KMS-11 (cell line): ENCODE measurements at regions not wholly inside any gene's neighbourhood (a gene's known extent, or its start where the extent isn't known, plus 50 kb on each side); places are given as distances from the start of the nearest gene placed in this dataset.
"Not testable (repeated sequence)": the region's sequence is repeated elsewhere in the genome, so short reads cannot be mapped to it uniquely, and the experiment has no call there.

ENCODE experiments used
- H2AFZ ChIP-seq: fragments of 200-600 bp; sonication (generic); 2 replicates; pipeline ENCODE4 v1.6.1; 2016; ENCODE audit warnings: antibody characterized with exemption, mixed run types, low read depth
- H3K27ac ChIP-seq: fragments of 200-600 bp; sonication (generic); 2 replicates; pipeline ENCODE4 v1.6.1; 2016; ENCODE audit warnings: mild to moderate bottlenecking, mixed run types
- H3K27me3 ChIP-seq: fragments of 200-600 bp; sonication (generic); 2 replicates; pipeline ENCODE4 v1.6.1; 2017; ENCODE audit warnings: mild to moderate bottlenecking, low read depth, mixed run types, moderate library complexity; ENCODE audit not compliant: insufficient read depth
- H3K36me3 ChIP-seq: fragments of 200-600 bp; sonication (generic); 2 replicates; pipeline ENCODE4 v1.6.1; 2017; ENCODE audit warnings: mild to moderate bottlenecking, mixed run types; ENCODE audit not compliant: insufficient read depth
- H3K4me1 ChIP-seq: fragments of 200-600 bp; sonication (generic); 2 replicates; pipeline ENCODE4 v1.6.1; 2016; ENCODE audit warnings: mild to moderate bottlenecking, low read depth, mixed run types; ENCODE audit not compliant: poor library complexity, severe bottlenecking
- H3K4me2 ChIP-seq: fragments of 200-600 bp; sonication (generic); 2 replicates; pipeline ENCODE4 v1.7.0; 2016; ENCODE audit warnings: mild to moderate bottlenecking, mixed run types
- H3K4me3 ChIP-seq: fragments of 200-600 bp; sonication (generic); IDR thresholded peaks from 2 replicates; pipeline ENCODE4 v1.6.1; 2017; ENCODE audit warnings: low read depth, low read length, mixed read lengths; ENCODE audit not compliant: insufficient read depth
- H3K79me2 ChIP-seq: fragments of 200-600 bp; sonication (generic); 2 replicates; pipeline ENCODE4 v1.6.1; 2016; ENCODE audit warnings: low read depth, mixed run types; ENCODE audit not compliant: insufficient read depth
- H3K9ac ChIP-seq: fragments of 200-600 bp; sonication (generic); 2 replicates; pipeline ENCODE4 v1.6.1; 2016; ENCODE audit warnings: mild to moderate bottlenecking, mixed run types
- H4K20me1 ChIP-seq: fragments of 200-600 bp; sonication (generic); 2 replicates; pipeline ENCODE4 v1.6.1; 2016; ENCODE audit warnings: mild to moderate bottlenecking, mixed run types; ENCODE audit not compliant: insufficient read depth
- TF ChIP-seq, protein P1 (sequence below): fragments of 200-600 bp; sonication (generic); conservative IDR thresholded peaks from 2 replicates; pipeline ENCODE4 v1.6.1; 2017; ENCODE audit warnings: low read depth, mild to moderate bottlenecking, antibody characterized with exemption, low read length, moderate library complexity, mixed read lengths

DNA sequence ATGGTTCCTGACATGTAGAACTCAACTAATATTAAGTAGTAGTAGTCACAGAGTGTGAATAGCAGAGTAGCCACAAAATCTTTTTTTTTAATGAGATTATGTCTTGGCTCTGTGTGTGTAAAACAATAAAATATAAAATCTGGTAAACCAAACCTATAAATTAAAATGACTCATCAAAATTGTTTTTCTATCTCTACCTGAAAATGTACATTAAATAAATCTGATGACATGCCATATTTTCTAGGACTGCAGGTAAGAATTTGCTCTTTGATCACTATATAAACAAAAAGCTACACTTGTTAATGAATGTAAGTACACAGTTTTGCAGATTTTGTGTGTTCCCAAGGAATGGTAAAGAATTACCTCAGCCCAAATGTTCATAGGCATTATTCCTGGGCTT, 1231.5 kb downstream of the JRKL start:
- TF ChIP-seq, protein P1, sequence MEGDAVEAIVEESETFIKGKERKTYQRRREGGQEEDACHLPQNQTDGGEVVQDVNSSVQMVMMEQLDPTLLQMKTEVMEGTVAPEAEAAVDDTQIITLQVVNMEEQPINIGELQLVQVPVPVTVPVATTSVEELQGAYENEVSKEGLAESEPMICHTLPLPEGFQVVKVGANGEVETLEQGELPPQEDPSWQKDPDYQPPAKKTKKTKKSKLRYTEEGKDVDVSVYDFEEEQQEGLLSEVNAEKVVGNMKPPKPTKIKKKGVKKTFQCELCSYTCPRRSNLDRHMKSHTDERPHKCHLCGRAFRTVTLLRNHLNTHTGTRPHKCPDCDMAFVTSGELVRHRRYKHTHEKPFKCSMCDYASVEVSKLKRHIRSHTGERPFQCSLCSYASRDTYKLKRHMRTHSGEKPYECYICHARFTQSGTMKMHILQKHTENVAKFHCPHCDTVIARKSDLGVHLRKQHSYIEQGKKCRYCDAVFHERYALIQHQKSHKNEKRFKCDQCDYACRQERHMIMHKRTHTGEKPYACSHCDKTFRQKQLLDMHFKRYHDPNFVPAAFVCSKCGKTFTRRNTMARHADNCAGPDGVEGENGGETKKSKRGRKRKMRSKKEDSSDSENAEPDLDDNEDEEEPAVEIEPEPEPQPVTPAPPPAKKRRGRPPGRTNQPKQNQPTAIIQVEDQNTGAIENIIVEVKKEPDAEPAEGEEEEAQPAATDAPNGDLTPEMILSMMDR = no peak
- H3K4me2 ChIP-seq = no peak overlapping the region
- no peaks in the 10 kb centered on the region for H3K4me1 ChIP-seq
- no peaks in the 10 kb centered on the region for H3K79me2 ChIP-seq
- H3K9ac ChIP-seq = no peak overlapping the region
- no peaks in the 10 kb centered on the region for H4K20me1 ChIP-seq
- H3K27ac ChIP-seq = no peak overlapping the region
- no peaks in the 10 kb centered on the region for H3K36me3 ChIP-seq
- no peaks in the 10 kb centered on the region for H3K27me3 ChIP-seq
- H2AFZ ChIP-seq = no peak overlapping the region
- no peak overlapping the region for H3K4me3 ChIP-seq

DNA sequence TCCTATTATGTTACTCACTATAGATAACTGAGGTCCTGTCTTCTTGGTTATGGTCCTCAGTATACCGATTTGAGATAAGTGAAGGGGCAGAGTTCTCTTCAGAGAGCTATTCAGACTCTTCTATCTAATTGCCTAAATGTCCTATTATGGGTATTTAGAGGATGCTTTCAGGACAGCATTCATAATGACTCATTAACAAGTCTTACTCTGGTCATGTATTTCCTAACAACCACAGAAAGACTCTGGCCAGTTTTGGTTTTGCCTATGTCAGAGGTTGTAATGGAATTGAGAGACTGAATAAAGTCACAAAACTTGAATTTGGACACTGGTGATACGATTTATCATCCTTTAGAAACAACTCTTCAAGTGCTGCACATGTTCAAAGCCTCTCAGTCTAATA, 1233.0 kb downstream of the JRKL start:
- H2AFZ ChIP-seq = no peak overlapping the region
- no peak overlapping the region for H3K4me3 ChIP-seq
- no peaks in the 10 kb centered on the region for H3K4me1 ChIP-seq
- H4K20me1 ChIP-seq = no peaks in the 10 kb centered on the region
- H3K4me2 ChIP-seq = no peak overlapping the region
- H3K27ac ChIP-seq = no peak overlapping the region
- H3K9ac ChIP-seq = no peak overlapping the region
- no peaks in the 10 kb centered on the region for H3K36me3 ChIP-seq
- TF ChIP-seq, protein P1 = no peak
- no peaks in the 10 kb centered on the region for H3K79me2 ChIP-seq
- H3K27me3 ChIP-seq = no peaks in the 10 kb centered on the region

DNA sequence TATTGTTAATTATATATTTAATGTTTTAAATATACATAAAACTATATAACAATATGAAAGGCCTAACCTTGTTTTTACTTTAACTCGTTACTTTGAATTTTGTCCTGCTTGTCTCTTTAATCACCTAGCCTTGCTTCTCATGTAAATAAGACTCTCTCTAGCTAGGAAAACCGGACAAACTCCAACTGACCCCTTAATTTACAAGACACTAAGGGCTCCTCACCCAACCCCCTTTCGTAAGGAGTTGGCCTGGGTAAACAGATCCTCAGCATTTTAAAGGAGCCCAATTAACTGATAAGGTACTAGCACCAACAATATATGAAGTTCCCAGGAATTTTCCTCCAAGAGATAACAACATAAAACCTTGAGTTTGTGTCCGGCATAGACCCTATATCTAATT, 1246.9 kb downstream of the JRKL start:
- H4K20me1 ChIP-seq, H3K9ac ChIP-seq, H3K4me1 ChIP-seq, H3K4me2 ChIP-seq, H3K79me2 ChIP-seq, H3K27ac ChIP-seq, H2AFZ ChIP-seq, H3K27me3 ChIP-seq, H3K4me3 ChIP-seq, H3K36me3 ChIP-seq: not testable (repeated sequence)

DNA sequence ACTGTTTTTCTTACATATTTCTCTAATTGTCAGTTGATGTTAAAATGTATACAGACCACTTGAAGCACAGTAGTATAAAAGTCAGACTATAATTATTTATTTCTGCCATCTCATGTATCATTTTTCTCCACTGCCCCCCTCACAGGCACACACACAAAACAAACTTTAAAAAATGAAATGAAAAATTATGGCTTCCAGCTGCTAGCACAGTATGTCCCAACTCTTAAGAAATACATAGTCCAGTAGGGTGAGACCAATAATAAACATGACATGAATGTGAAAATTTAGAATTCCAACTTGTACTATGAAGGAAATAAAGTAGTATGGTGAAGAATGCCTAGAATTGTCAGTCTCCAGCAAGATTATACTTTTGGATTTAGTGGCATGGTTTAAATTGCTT, 1247.9 kb downstream of the JRKL start:
- no peak overlapping the region for H3K4me3 ChIP-seq
- TF ChIP-seq, protein P1 = no peak
- H4K20me1 ChIP-seq = no peaks in the 10 kb centered on the region
- H3K36me3 ChIP-seq = no peaks in the 10 kb centered on the region
- no peak overlapping the region for H3K9ac ChIP-seq
- no peak overlapping the region for H3K4me2 ChIP-seq
- H2AFZ ChIP-seq = no peak overlapping the region
- no peaks in the 10 kb centered on the region for H3K4me1 ChIP-seq
- no peaks in the 10 kb centered on the region for H3K79me2 ChIP-seq
- H3K27me3 ChIP-seq = no peaks in the 10 kb centered on the region
- no peak overlapping the region for H3K27ac ChIP-seq

DNA sequence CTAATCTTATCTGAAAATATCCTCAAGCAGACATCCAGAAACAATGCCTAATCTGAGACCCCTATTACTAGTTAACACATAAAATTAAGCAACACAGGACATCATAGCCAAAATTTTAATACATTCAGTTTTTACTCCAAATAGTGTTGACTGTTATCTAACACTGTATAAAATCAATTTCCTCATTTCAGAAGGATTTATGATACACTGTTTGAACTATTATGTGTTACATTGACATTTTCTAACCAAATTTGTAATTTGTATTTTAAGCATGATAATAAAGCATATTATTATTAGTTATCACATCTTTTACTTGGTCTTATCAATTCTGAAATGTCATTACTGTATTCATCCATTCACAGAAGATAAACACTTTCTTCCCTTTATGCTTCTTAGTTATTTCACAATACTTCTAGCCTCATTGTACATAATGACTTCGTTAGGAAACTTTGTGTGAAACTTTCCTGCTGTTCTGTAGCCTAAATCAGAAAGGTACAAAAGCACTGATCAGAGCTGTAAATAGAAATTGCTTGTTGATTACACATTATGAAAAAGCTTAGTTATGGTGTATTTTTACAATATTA, 1248.9 kb downstream of the JRKL start:
- H3K4me3 ChIP-seq = no peak overlapping the region
- no peaks in the 10 kb centered on the region for H3K4me1 ChIP-seq
- TF ChIP-seq, protein P1 = no peak
- no peaks in the 10 kb centered on the region for H3K27me3 ChIP-seq
- H2AFZ ChIP-seq = no peak overlapping the region
- H3K27ac ChIP-seq = no peak overlapping the region
- H3K79me2 ChIP-seq = no peaks in the 10 kb centered on the region
- H3K4me2 ChIP-seq = no peak overlapping the region
- H4K20me1 ChIP-seq = no peaks in the 10 kb centered on the region
- no peak overlapping the region for H3K9ac ChIP-seq
- H3K36me3 ChIP-seq = no peaks in the 10 kb centered on the region
